SK-N-SH (cell line): ENCODE measurements at regions not wholly inside any gene's neighbourhood (a gene's known extent, or its start where the extent isn't known, plus 50 kb on each side); places are given as distances from the start of the nearest gene placed in this dataset.

Source experiments
- CTCF ChIA-PET: fragments of 300-600, 350-600 bp; formaldehyde crosslinking; extraction: SDS; loops from one replicate; lab custom pipeline; 2021; lab: Yijun Ruan, JAX
- POLR2A ChIA-PET: fragments of 350-600 bp; sonication (Branson Sonifier 250); formaldehyde crosslinking; extraction: SDS; loops from one replicate; lab custom pipeline; 2020; ENCODE audit warnings: antibody characterized with exemption, inconsistent platforms; lab: Yijun Ruan, JAX
- DNase-seq: peaks from one replicate; pipeline ENCODE4 v3.0.0; 2012
- H2AFZ ChIP-seq: fragments of 200-600 bp; sonication (generic); 2 replicates; pipeline ENCODE4 v1.8.1; 2016; ENCODE audit warnings: antibody characterized with exemption, mild to moderate bottlenecking, low read depth
- H3F3A ChIP-seq: fragments of 200-600 bp; sonication (generic); replicated peaks from 2 replicates; pipeline ENCODE3; 2016; ENCODE audit warnings: antibody characterized with exemption, mild to moderate bottlenecking; ENCODE audit not compliant: insufficient read depth
- H3K27ac ChIP-seq, 2 experiments: fragments of 200-500 bp in 1 of 2; fragments of 200-600 bp in 1 of 2; sonication (Bioruptor generic) in 1 of 2; sonication (generic), shearing (Covaris generic) in 1 of 2; 2 replicates each; pipeline versions ENCODE4 v1.5.1 to v1.6.1; 2014 to 2016; ENCODE audit warnings: low read depth in 2 of 2, inconsistent platforms in 1 of 2, low read length in 1 of 2, mild to moderate bottlenecking in 1 of 2, mixed read lengths in 1 of 2
- H3K27me3 ChIP-seq: fragments of 200-600 bp; sonication (generic), shearing (Covaris generic); 2 replicates; pipeline ENCODE4 v1.6.1; 2016; ENCODE audit warnings: mixed run types; ENCODE audit not compliant: insufficient read depth
- H3K36me3 ChIP-seq, 2 experiments: fragments of 200-500 bp in 1 of 2; fragments of 200-600 bp in 1 of 2; sonication (Bioruptor generic) in 1 of 2; sonication (generic) in 1 of 2; replicated peaks in 1 of 2; 2 replicates each; pipeline versions ENCODE3 to v1.5.1; 2014 to 2016; ENCODE audit warnings: low read length in 1 of 2, mild to moderate bottlenecking in 1 of 2; ENCODE audit not compliant: insufficient read depth in 2 of 2, control insufficient read depth in 1 of 2
- H3K4me1 ChIP-seq, 2 experiments: fragments of 200-500 bp in 1 of 2; fragments of 200-600 bp in 1 of 2; sonication (Bioruptor generic) in 1 of 2; sonication (generic), shearing (Covaris generic) in 1 of 2; 2 replicates each; pipeline versions ENCODE4 v1.5.1 to v1.6.1; 2014 to 2016; ENCODE audit warnings: low read depth in 1 of 2, low read length in 1 of 2, mixed run types in 1 of 2; ENCODE audit not compliant: insufficient read depth in 2 of 2, control insufficient read depth in 1 of 2
- H3K4me2 ChIP-seq: fragments of 200-600 bp; sonication (generic), shearing (Covaris generic); 2 replicates; pipeline ENCODE4 v1.6.1; 2017; ENCODE audit warnings: mixed run types
- H3K4me3 ChIP-seq, 2 experiments: fragments of 200-500 bp in 1 of 2; fragments of 200-600 bp in 1 of 2; sonication (Bioruptor generic) in 1 of 2; sonication (generic), shearing (Covaris generic) in 1 of 2; 2 replicates each; pipeline versions ENCODE4 v1.5.1 to v1.8.1; 2014 to 2016; ENCODE audit warnings: low read depth in 2 of 2, inconsistent platforms in 1 of 2, low read length in 1 of 2, mild to moderate bottlenecking in 1 of 2, mixed read lengths in 1 of 2, moderate library complexity in 1 of 2
- H3K79me2 ChIP-seq: fragments of 200-600 bp; sonication (generic); 2 replicates; pipeline ENCODE4 v1.8.1; 2017; ENCODE audit warnings: mild to moderate bottlenecking; ENCODE audit not compliant: insufficient read depth
- H3K9ac ChIP-seq: fragments of 200-600 bp; sonication (generic); 2 replicates; pipeline ENCODE4 v1.6.1; 2017; ENCODE audit warnings: mixed run types
- H3K9me2 ChIP-seq: fragments of 200-600 bp; sonication (generic); 2 replicates; pipeline ENCODE4 v1.6.1; 2017; ENCODE audit warnings: mixed run types
- H3K9me3 ChIP-seq: fragments of 200-600 bp; sonication (generic); 2 replicates; pipeline ENCODE4 v1.6.1; 2017; ENCODE audit warnings: mixed run types, mild to moderate bottlenecking, moderate library complexity
- H4K20me1 ChIP-seq: fragments of 200-600 bp; sonication (generic); 2 replicates; pipeline ENCODE4 v1.6.1; 2017; ENCODE audit warnings: mild to moderate bottlenecking, mixed run types; ENCODE audit not compliant: insufficient read depth
- EP300 ChIP-seq, 2 experiments: IDR thresholded peaks; 2 replicates each; pipeline versions ENCODE4 v1.4.0 to v1.6.1; 2012; ENCODE audit warnings: borderline replicate concordance in 1 of 2, low read depth in 1 of 2, low read length in 1 of 2
- FOXJ3 ChIP-seq: sonication (generic); formaldehyde crosslinking; IDR thresholded peaks from 2 replicates; pipeline ENCODE4 v1.5.1; 2020; ENCODE audit warnings: mild to moderate bottlenecking, missing genetic modification reagents
- FOXM1 ChIP-seq: IDR thresholded peaks from 2 replicates; pipeline ENCODE4 v1.4.0; 2012; ENCODE audit warnings: low read depth, mild to moderate bottlenecking
- GABPA ChIP-seq: IDR thresholded peaks from 2 replicates; pipeline ENCODE4 v1.4.0; 2012; ENCODE audit warnings: low read depth, mild to moderate bottlenecking
- GATA2 ChIP-seq: sonication (generic); formaldehyde crosslinking; IDR thresholded peaks from 2 replicates; pipeline ENCODE4 v1.5.0; 2020; ENCODE audit warnings: mild to moderate bottlenecking, missing genetic modification reagents
- MEF2A ChIP-seq: IDR thresholded peaks from 2 replicates; pipeline ENCODE4 v1.4.0; 2012; ENCODE audit warnings: low read depth, borderline replicate concordance
- NFIC ChIP-seq: IDR thresholded peaks from 2 replicates; pipeline ENCODE4 v1.4.0; 2012; ENCODE audit warnings: borderline replicate concordance
- PBX3 ChIP-seq: IDR thresholded peaks from 2 replicates; pipeline ENCODE4; 2012
- POLR2AphosphoS5 ChIP-seq: IDR thresholded peaks from 2 replicates; pipeline ENCODE4 v1.6.1; 2012; ENCODE audit warnings: low read depth, low read length
- RCOR1 ChIP-seq: fragments of 150-350 bp; IDR thresholded peaks from 2 replicates; pipeline ENCODE4 v1.6.1; 2017; ENCODE audit warnings: antibody characterized with exemption, low read length
- TCF12 ChIP-seq: IDR thresholded peaks from 2 replicates; pipeline ENCODE4 v1.4.0; 2012
- USF2 ChIP-seq: fragments of 150-350 bp; IDR thresholded peaks from 2 replicates; pipeline ENCODE4 v1.6.1; 2017; ENCODE audit warnings: antibody characterized with exemption, low read length, low read depth, borderline replicate concordance
- WGBS: methylation state at CpG from one replicate; pipeline ENCODE4 v1.1.6; 2017; ENCODE audit warnings: low lambda C conversion rate; 5-methylcytosine and 5-hydroxymethylcytosine counted together
- TF ChIP-seq, protein P1 (sequence below): IDR thresholded peaks from 2 replicates; pipeline ENCODE4 v1.6.1; 2012; ENCODE audit warnings: mild to moderate bottlenecking, low read depth, low read length, moderate library complexity

DNA sequence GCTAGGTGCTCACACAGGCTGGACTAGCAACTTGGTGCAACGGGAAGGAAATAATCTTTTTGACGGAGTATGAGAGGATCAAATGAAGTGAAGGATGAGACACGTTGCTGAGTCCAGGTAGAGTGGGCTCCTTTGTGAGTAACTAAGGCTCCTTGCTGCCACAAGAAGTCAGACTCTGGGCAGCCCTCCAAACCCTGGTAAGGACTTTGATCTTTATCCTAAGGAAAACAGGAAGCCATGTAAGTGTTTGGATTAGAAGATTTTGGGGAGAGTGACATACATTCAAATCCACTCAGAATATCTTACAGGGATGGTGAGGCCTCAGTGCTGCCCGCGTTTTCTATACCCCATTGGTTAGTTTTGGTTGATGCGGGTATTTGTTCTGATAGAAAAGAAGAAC lies 155.9 kb upstream of the RAG2 start:
- H3K9ac ChIP-seq: no peak overlapping the region
- H3K9me3 ChIP-seq: no peaks in the 10 kb centered on the region
- WGBS: 62% methylated on average over 6 of the region's 6 CpGs
- no peaks in the 10 kb centered on the region for H3K79me2 ChIP-seq
- H3K27ac ChIP-seq: peak overlapping the region in 1 of 2 experiments; percentile 17; a peak in 2 of 4 replicates
- POLR2A ChIA-PET: no interaction called here
- CTCF ChIA-PET: interaction anchor here (9.6 kb wide), 1 partner anchor 52 kb away, joined by 290 read pairs; no protein-coding TSS in a partner anchor
- TF ChIP-seq EP300 (IDR thresholded peaks at IDR 0.05; ENCODE audit: borderline replicate concordance in 1 of 2, low read depth in 1 of 2, low read length in 1 of 2) (peak in 1 of 2 experiments; percentile 55; a peak in 1 of 4 replicates), PBX3 (0 out of 2 replicates have a peak, but pooled peaks have one; percentile 8), NFIC (peak; percentile 57; the same call in 1 of the 2 replicates), TCF12 (peak; percentile 42; the same call in 1 of the 2 replicates), POLR2AphosphoS5 (no peak)
- TF ChIP-seq, all 33 proteins: peak for 4
- peaks cover 16% of the 10 kb centered on the region for H3F3A ChIP-seq
- no peak for DNase-seq
- no peak overlapping the region for H2AFZ ChIP-seq
- peaks cover 17 to 31% of the 10 kb centered on the region in 2 experiments for H3K4me1 ChIP-seq
- H3K9me2 ChIP-seq: no peaks in the 10 kb centered on the region
- no peak overlapping the region for H3K4me3 ChIP-seq
- no peaks in the 10 kb centered on the region for H3K27me3 ChIP-seq
- H4K20me1 ChIP-seq: no peaks in the 10 kb centered on the region
- no peak overlapping the region for H3K4me2 ChIP-seq
- H3K36me3 ChIP-seq: no peaks in the 10 kb centered on the region

DNA sequence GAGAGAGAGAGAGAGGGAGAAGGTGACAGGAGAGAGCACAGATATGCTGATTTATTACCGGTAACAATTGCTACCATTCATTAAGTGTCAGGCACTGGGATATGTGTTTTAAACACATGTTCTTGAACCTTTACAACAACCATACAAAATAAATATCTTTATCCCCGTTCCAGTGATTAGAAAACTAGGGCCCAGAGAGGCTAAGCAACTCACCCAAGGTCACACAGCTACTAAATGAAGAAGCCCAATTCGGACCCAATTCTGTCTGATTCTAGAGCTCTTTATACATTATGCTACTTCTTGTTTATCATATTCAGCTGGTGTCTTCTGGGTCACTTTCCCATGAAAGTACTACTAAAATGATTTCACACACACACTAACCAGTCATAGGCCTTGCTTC lies 154.0 kb upstream of the RAG2 start:
- H3K9ac ChIP-seq: no peak overlapping the region
- POLR2A ChIA-PET: no interaction called here
- no peaks in the 10 kb centered on the region for H3K36me3 ChIP-seq
- peaks cover 17% of the 10 kb centered on the region for H3F3A ChIP-seq
- H2AFZ ChIP-seq: no peak overlapping the region
- H3K4me2 ChIP-seq: no peak overlapping the region
- 59% methylated on average over 3 of the region's 3 CpGs for WGBS
- H4K20me1 ChIP-seq: no peaks in the 10 kb centered on the region
- H3K79me2 ChIP-seq: no peaks in the 10 kb centered on the region
- CTCF ChIA-PET: interaction anchor here (0.8 to 9.6 kb wide), 6 partner anchors 14 to 194 kb away, joined by 3 to 290 read pairs (median 4); no protein-coding TSS in a partner anchor
- no peak overlapping the region for H3K4me3 ChIP-seq
- DNase-seq: no peak
- no peaks in the 10 kb centered on the region for H3K9me2 ChIP-seq
- no peaks in the 10 kb centered on the region for H3K27me3 ChIP-seq
- peak overlapping the region in 1 of 2 experiments; percentile 91; a peak in 2 of 4 replicates for H3K27ac ChIP-seq
- H3K4me1 ChIP-seq: peaks cover 23 to 36% of the 10 kb centered on the region in 2 experiments
- TF ChIP-seq FOXJ3 (no peak), EP300 (IDR thresholded peaks at IDR 0.05; ENCODE audit: borderline replicate concordance in 1 of 2, low read depth in 1 of 2, low read length in 1 of 2) (no peak), GATA2 (CRISPR knock-in tag) (no peak), RCOR1 (no peak), USF2 (no peak), GABPA (no peak), MEF2A (no peak), FOXM1 (no peak)
- TF ChIP-seq, protein P1, sequence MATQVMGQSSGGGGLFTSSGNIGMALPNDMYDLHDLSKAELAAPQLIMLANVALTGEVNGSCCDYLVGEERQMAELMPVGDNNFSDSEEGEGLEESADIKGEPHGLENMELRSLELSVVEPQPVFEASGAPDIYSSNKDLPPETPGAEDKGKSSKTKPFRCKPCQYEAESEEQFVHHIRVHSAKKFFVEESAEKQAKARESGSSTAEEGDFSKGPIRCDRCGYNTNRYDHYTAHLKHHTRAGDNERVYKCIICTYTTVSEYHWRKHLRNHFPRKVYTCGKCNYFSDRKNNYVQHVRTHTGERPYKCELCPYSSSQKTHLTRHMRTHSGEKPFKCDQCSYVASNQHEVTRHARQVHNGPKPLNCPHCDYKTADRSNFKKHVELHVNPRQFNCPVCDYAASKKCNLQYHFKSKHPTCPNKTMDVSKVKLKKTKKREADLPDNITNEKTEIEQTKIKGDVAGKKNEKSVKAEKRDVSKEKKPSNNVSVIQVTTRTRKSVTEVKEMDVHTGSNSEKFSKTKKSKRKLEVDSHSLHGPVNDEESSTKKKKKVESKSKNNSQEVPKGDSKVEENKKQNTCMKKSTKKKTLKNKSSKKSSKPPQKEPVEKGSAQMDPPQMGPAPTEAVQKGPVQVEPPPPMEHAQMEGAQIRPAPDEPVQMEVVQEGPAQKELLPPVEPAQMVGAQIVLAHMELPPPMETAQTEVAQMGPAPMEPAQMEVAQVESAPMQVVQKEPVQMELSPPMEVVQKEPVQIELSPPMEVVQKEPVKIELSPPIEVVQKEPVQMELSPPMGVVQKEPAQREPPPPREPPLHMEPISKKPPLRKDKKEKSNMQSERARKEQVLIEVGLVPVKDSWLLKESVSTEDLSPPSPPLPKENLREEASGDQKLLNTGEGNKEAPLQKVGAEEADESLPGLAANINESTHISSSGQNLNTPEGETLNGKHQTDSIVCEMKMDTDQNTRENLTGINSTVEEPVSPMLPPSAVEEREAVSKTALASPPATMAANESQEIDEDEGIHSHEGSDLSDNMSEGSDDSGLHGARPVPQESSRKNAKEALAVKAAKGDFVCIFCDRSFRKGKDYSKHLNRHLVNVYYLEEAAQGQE: no peak
- no peaks in the 10 kb centered on the region for H3K9me3 ChIP-seq
